GM18868 (cell line): ENCODE measurements at regions not wholly inside any gene's neighbourhood (a gene's known extent, or its start where the extent isn't known, plus 50 kb on each side); places are given as distances from the start of the nearest gene placed in this dataset.

ENCODE experiments used
- ATAC-seq: cut with Tn5 transposase; IDR thresholded peaks from one replicate; pipeline ENCODE4 v1.9.1; 2021; ENCODE audit warnings: mild to moderate bottlenecking, moderate library complexity; ENCODE audit not compliant: unreplicated experiment

DNA sequence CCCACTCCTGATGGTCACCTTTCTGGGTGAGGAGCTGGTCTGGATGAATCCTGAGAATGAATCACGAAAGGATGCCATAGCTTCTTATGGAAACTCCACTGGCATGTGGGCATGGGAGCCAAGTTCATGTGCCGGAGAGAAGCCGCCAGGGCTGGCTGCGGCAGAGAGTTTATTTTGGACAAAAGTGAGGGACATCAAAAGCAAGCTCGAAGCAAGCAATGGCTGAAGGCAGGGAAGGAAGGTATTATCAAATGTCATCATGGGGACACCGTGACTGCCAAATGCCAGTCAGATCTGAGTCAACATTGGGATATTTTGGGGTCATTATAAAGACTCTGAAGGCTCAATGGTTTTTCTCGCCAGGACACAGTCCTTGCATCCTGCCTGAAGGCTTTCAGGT, 249.1 kb downstream of the QKI start:
- ATAC-seq, result no peak

GRCh38 chr6:163662604-163663225, 248.2 kb downstream of the QKI start:
- no peak for ATAC-seq

GRCh38 chr6:163661272-163661671, 246.8 kb downstream of the QKI start:
- ATAC-seq, result peak; percentile 96

DNA sequence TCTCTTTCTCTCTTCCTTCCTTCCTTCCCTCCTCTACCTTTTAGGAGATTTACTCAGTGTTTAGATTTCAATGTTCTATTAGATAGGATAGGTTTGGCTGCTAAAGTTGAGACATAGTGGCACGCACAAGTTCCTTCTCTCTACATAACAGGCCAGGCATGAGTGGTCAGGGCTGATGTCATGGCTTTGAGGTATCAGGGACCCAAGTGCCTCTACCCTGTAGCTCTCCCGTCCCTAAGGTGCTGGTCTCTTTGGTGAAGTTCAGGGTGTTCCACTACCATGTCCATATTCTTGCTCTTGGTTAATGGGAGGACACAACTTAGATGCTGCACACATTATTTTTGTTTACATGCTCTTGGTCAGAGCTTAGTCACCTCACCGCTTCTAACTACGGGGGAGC, 245.3 kb downstream of the QKI start:
- ATAC-seq, result peak; percentile 36

DNA sequence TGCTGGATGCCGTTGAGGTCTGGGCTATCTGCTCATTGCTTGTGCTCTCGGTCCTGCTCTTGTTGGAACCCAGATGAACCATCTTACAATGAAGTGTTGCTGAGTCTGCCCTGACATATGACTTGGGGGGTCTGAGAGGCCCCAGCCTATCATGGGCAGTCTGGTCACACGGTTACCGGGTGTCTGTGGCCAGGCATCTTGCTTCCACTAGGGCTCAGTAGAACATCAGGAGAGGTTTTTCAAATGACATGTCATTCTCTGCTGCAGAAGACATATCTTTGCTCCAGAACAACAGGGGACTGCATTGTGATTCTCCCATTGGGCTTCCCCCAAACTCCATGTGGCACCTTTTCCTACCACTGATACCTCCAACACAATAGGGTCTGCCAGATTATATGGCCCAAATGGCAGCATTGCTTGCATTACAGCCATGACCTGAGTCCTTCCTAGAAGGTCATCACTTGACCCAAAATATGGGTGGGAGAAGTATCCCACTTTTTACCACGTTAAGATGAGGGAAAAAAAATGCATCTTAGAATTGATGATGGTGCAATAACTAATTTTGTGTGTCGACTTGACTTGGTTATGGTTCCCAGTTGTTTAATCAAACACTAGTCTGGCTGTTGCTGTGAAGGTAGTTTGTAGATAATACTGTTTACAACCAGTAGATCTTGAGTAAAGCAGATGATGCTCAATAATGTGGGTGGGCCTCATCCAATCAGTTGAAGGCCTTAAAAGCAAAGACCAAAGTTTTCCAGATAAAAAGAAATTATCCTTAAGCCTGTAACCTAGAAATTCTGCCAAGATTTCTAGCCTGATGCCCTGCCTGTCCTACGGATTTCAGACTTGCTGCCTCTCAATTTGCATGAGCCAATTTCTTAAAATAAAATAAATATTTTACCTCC, 241.0 kb downstream of the QKI start:
- peak; percentile 66 for ATAC-seq

DNA sequence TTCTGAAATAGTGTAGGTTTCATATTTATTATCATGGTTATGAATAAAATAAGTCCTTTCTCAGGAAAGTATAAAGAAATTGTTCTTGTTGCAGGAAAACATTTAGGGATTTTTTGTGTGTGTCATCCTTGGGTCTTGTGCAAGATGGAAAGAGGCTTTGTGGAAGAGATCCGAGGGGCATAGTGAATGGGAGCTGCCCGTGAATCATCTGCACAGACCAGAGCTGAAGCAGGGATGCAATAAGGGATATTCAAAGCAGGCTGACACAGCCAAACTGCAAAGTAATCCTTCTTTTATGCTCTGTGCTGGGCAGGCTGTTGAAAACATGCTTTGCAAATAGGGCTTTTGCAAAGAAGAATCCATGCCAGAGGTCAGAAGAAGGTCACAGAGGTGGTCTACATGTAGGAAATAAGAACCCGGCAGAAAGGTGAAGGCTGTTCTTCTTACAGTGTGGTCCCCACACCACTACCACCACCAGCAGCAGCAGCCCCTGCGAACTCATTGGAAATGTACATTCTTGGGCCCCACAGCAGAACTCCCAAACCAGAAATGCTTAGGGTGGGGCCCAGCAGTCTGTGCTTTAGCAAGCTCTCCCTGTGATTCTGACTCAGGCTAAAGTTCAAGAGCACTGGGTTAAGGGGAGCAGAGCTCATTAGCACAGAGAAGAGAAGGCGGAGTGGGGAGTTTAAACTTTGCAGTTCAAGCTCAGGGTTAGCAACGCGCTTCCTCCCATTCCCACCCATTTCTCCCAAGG, 237.6 kb downstream of the QKI start:
- ATAC-seq, result no peak

GRCh38 chr6:163651426-163651825, 236.9 kb downstream of the QKI start:
- no peak for ATAC-seq

- no peak for ATAC-seq
These were observed 234.3 kb downstream of the QKI start for GRCh38 chr6:163648868-163649267.

DNA sequence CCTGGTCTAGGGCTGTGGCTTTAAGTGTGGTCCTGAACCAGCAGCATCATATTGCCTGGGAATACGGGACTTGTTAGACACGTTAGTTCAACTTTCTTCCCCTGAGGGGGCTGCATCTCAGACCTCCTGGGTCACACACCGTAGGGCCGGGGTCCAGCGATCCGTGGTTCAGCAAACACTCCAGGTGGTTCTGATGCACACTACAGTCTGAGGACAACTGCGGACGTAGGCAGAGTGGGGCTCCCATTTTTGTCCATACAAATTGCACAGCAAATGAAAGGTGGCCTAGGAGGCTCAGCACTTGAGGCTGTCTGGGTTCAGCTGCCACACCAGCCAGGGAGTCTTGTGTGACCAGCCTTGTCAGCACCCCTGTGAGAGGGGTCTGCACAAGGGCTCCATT, 233.1 kb downstream of the QKI start:
- ATAC-seq, result no peak

DNA sequence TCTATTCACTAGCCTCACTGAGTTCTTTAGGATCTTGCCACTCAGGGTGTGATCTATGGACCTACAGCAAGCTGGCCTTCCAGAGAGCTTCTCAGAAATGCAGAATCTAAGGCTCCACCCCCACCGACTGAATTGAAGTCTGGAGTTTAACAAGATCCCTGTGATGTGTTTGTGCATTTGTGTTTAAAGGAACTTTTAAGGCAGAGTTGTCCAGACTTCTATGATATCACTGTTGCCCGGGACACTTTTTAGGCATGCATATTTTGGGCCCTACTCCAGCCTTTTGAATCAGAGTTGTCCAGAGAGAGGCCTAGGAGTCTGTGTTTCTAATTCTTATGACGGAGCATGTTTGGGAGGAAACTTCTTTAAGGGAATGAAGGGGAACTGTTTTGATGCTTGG, 232.3 kb downstream of the QKI start:
- no peak for ATAC-seq

- no peak for ATAC-seq
These were observed 231.6 kb downstream of the QKI start for GRCh38 chr6:163646133-163646532.

- ATAC-seq, result no peak
These were observed 231.0 kb downstream of the QKI start for GRCh38 chr6:163645560-163645959.

DNA sequence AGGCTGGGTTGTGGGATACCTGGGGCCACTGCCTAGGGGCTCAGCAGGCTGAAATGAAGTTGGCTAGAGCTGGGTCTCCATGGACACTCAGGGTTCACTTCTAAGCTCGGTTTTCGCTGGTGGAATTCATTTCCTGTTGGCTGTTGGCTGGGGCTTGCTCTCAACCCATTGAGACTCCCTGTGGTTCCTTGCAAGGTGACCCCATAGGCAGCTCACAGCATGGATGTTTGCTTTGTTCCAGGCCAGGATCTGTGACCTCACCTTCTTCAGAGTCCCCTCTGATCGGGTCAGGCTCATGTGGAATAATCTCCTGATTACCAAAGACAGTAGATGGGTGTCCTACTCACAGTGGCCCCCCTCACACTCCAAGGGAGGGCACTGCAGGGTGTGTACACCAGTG, 229.3 kb downstream of the QKI start:
- no peak for ATAC-seq

GRCh38 chr6:163641706-163642105, 227.2 kb downstream of the QKI start:
- ATAC-seq, result no peak

DNA sequence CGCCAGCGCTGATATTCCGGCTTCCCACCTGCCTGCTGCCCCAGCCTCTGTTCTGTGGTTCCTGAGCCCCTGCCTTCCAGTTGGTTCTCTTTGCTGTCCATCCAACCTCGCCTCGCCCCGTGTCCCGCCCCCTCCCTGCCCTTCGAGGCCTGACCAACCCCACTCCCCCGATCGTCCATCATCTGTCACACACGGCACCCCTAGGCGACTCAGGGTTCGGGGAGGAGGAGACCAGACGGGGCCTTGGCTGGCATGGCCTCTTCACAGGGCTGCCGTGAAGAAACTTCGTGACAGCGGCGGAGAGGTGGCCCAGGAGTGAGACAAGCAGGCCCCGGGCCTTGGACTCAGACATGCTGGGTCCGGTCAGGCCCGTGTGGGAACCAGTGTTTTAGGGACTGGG, 226.1 kb downstream of the QKI start:
- ATAC-seq, result no peak

DNA sequence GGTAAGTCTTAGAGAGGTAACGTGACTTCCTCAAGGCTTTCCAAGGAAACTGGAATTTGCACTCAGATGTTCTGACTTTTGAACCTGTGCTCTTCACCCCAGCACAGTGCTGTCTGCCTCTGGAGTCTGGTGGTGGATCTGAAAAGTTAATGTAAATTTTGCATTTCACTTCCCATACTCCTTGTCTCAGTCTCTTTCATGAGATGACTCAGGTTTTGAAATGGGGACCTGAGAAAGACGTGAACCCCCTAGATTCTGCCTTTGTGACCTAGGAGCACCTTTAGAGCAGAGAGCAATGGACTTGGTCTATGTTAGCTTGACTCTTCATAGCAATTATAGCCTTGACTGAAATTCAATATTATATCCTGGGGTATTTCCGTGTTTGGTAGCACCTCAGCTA, 223.0 kb downstream of the QKI start:
- ATAC-seq, result peak; percentile 93

DNA sequence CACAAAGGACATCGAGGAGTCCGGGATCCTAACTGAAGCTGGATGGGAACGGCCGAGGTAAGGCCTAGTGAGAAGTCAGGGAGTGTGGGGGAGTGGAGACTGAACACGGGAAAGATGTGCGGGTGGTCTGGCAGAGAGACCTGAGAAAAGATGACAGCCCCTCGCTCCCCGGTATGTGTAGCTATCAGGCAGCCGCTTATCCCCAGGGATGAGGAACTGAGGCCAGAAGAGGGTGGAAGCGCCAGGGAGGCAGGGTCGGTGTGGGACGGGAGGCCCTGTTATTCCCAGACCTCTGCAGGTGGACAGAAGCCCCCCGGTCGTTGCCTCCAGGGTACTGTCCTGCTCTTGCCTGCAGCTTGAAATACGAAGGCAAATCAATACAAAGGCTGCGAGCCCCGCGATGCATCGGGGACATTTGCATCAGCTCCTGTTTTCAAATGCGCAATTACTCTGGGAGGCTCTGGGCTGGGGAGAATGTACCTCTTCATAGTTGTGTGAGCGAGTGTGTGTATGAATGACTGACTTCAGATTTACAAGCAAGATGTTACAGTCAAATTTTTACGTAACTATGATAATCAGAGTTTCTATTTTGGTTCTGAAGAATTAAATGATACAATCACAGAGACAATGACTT, 221.3 kb downstream of the QKI start:
- no peak for ATAC-seq

DNA sequence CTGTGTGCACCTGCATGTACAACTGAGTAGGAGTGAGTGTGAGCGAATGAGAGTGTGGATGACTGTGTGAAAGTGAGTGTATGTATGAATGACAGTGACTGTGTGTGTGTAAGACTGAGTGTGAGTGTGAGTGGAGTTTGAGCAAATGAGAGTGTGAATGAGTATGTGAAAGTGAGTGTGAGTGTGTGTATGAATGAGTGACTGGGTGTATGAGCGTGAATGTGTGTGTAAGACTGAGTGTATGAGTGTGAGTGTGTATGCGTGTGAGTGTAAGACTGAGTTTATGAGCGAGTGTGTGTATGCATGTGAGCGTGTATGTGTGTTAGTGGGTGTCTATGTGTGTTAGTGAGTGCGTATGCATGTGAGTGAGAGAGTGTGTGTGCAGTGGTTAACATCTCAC, 220.8 kb downstream of the QKI start:
- ATAC-seq, result no peak

DNA sequence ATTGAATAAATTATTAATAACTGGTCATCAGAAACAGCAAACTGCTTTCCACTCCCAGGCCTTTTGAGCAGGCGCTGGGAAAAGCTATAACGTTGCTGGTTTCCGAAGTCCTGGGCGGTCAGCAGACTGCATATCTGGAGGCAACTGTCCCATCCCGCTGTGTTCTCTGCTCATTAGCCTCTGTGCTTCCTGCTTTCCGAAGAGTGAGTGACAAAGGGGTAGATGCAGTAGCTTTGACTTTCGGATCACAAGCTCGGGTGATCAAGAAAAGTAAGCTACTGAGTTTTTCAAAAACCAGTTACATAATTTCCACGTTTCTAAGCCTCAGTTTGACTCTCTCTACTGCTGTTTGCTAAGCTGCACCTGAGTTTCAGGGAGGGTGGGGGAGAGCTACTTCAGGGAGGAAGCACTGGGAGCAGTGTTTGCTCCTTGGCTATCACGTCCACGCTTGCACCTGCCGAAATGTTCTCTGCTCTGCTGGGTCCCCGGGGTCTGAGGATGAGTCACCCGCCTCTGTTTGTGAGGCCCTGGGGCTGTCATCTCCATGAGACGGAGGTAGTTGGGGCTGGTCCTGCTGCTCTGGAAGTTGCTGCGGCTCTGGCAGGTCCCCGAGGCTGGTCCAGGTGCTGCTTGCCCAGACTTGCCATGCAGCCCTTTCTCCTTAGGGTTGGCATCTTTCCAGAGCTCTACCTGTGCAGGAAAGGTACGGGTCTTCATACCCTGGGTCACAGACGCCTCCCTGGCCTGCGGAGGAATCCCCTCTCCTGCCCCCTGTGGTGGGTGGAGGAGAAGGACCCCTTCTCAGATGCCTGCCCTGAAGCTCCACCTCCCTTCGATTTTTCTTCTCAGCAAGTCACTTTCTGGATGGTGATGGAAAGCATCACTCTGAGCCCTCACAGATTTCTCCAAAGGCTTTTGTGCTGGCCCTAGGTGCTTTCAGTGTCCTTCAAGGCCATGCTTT, 220.0 kb downstream of the QKI start:
- ATAC-seq, result no peak

- ATAC-seq, result no peak
These were observed 216.5 kb downstream of the QKI start for GRCh38 chr6:163630991-163631390.
